IMR-90 (cell line): ENCODE measurements at regions not wholly inside any gene's neighbourhood (a gene's known extent, or its start where the extent isn't known, plus 50 kb on each side); places are given as distances from the start of the nearest gene placed in this dataset.

ENCODE experiments used
- ATAC-seq: fragments of 200-7000 bp; cut with Tn5 transposase; 2 replicates; pipeline ENCODE4 v1.9.1; 2020; ENCODE audit warnings: low read depth, mild to moderate bottlenecking, moderate library complexity
- BruUV-seq: library from RNA; stranded (reverse); fragments of 400-500 nt; replicated peaks from 2 replicates; lab custom pipeline; 2021; lab: Mats Ljungman, UMichigan
- CTCF ChIA-PET: fragments of 300-600 bp; formaldehyde crosslinking; extraction: SDS; loops from one replicate; lab custom pipeline; 2021; ENCODE audit warnings: antibody characterized with exemption; lab: Yijun Ruan, JAX
- POLR2A ChIA-PET: fragments of 300-600 bp; sonication (Branson Sonifier 250); formaldehyde crosslinking; loops from one replicate; lab custom pipeline; 2022; ENCODE audit warnings: antibody characterized with exemption; ENCODE audit not compliant: unreplicated experiment; lab: Charles Lee
- DNase-seq: peaks from one replicate; pipeline ENCODE4 v3.0.0; 2013
- H2AFZ ChIP-seq: replicated peaks from 2 replicates; pipeline ENCODE3; 2013; ENCODE audit warnings: low read length, mild to moderate bottlenecking; ENCODE audit not compliant: poor library complexity
- H2AK5ac ChIP-seq: 2 replicates; pipeline ENCODE4 v1.6.1; 2013; ENCODE audit warnings: low read depth, low read length, inconsistent platforms
- H2AK9ac ChIP-seq: replicated peaks from 2 replicates; pipeline ENCODE3; 2013; ENCODE audit warnings: mild to moderate bottlenecking, low read depth, low read length, moderate library complexity; ENCODE audit not compliant: poor library complexity
- H2BK120ac ChIP-seq: 2 replicates; pipeline ENCODE4 v1.6.1; 2013; ENCODE audit warnings: low read depth, low read length, inconsistent platforms
- H2BK15ac ChIP-seq: 3 replicates; pipeline ENCODE4 v1.6.1; 2013; ENCODE audit warnings: low read depth, low read length, inconsistent platforms
- H2BK20ac ChIP-seq: 2 replicates; pipeline ENCODE4 v1.6.1; 2013; ENCODE audit warnings: low read depth, mild to moderate bottlenecking, inconsistent platforms, low read length, moderate library complexity
- H2BK5ac ChIP-seq: 2 replicates; pipeline ENCODE4 v1.6.1; 2013; ENCODE audit warnings: mild to moderate bottlenecking, low read depth, low read length, inconsistent platforms; ENCODE audit not compliant: poor library complexity, severe bottlenecking
- H3K14ac ChIP-seq: replicated peaks from 2 replicates; pipeline ENCODE4 v1.6.1; 2013; ENCODE audit warnings: low read depth, low read length, inconsistent platforms
- H3K18ac ChIP-seq: 2 replicates; pipeline ENCODE4 v1.6.1; 2013; ENCODE audit warnings: low read depth, low read length, control low read depth
- H3K23ac ChIP-seq: 2 replicates; pipeline ENCODE4 v1.6.1; 2013; ENCODE audit warnings: low read depth, low read length, inconsistent platforms
- H3K27ac ChIP-seq: 2 replicates; pipeline ENCODE4 v1.5.1; 2013; ENCODE audit warnings: mild to moderate bottlenecking, control low read depth, low read length; ENCODE audit not compliant: insufficient read depth
- H3K27me3 ChIP-seq: 2 replicates; pipeline ENCODE4 v1.6.1; 2013; ENCODE audit warnings: low read length; ENCODE audit not compliant: control insufficient read depth, insufficient read depth
- H3K36me3 ChIP-seq: 2 replicates; pipeline ENCODE4 v1.6.1; 2013; ENCODE audit warnings: low read length, mixed read lengths; ENCODE audit not compliant: control insufficient read depth, insufficient read depth
- H3K4ac ChIP-seq: 2 replicates; pipeline ENCODE4 v1.6.1; 2013; ENCODE audit warnings: low read depth, low read length, inconsistent platforms
- H3K4me1 ChIP-seq: 2 replicates; pipeline ENCODE4 v1.6.1; 2013; ENCODE audit warnings: low read length, mixed read lengths; ENCODE audit not compliant: control insufficient read depth, insufficient read depth
- H3K4me2 ChIP-seq: 2 replicates; pipeline ENCODE4 v1.6.1; 2013; ENCODE audit warnings: low read depth, mild to moderate bottlenecking, control low read depth, low read length, moderate library complexity
- H3K4me3 ChIP-seq: 2 replicates; pipeline ENCODE4 v1.5.1; 2013; ENCODE audit warnings: low read depth, mild to moderate bottlenecking, control low read depth, low read length, moderate library complexity; ENCODE audit not compliant: insufficient read depth
- H3K56ac ChIP-seq: 2 replicates; pipeline ENCODE4 v1.6.1; 2013; ENCODE audit warnings: low read length, inconsistent platforms; ENCODE audit not compliant: insufficient read depth; ENCODE audit errors: extremely low read depth
- H3K79me1 ChIP-seq, 2 experiments: 2 replicates each; pipeline ENCODE4 v1.6.1; 2013; ENCODE audit warnings: low read length in 2 of 2, inconsistent platforms in 1 of 2, low read depth in 1 of 2
- H3K9ac ChIP-seq: 2 replicates; pipeline ENCODE4 v1.6.1; 2013; ENCODE audit warnings: low read depth, low read length, control low read depth
- H3K9me1 ChIP-seq: 2 replicates; pipeline ENCODE4 v1.6.1; 2013; ENCODE audit warnings: low read length, inconsistent platforms; ENCODE audit not compliant: insufficient read depth
- H3K9me3 ChIP-seq: 2 replicates; pipeline ENCODE4 v1.6.1; 2013; ENCODE audit warnings: low read length; ENCODE audit not compliant: control insufficient read depth, insufficient read depth
- H4K20me1 ChIP-seq: 2 replicates; pipeline ENCODE4 v1.6.1; 2013; ENCODE audit warnings: low read length, inconsistent platforms; ENCODE audit not compliant: insufficient read depth
- H4K5ac ChIP-seq: 2 replicates; pipeline ENCODE4 v1.6.1; 2013; ENCODE audit warnings: mild to moderate bottlenecking, low read depth, low read length, control low read depth
- H4K8ac ChIP-seq, 2 experiments: 2 replicates each; pipeline ENCODE4 v1.6.1; 2013; ENCODE audit warnings: low read depth in 2 of 2, low read length in 2 of 2, control low read depth in 1 of 2, inconsistent platforms in 1 of 2
- H4K91ac ChIP-seq: 2 replicates; pipeline ENCODE4 v1.6.1; 2013; ENCODE audit warnings: low read depth, low read length, inconsistent platforms; ENCODE audit not compliant: insufficient read depth
- BHLHE40 ChIP-seq: fragments of 150-350 bp; IDR thresholded peaks from 2 replicates; pipeline ENCODE4 v1.6.1; 2016; ENCODE audit warnings: mild to moderate bottlenecking, low read depth, low read length
- CTCF ChIP-seq: conservative IDR thresholded peaks from 2 replicates; pipeline ENCODE4 v1.5.1; 2012; ENCODE audit warnings: mild to moderate bottlenecking, low read depth, low read length, improper control_type of control experiment
- FOS ChIP-seq: fragments of 150-350 bp; IDR thresholded peaks from 2 replicates; pipeline ENCODE4 v1.6.1; 2016; ENCODE audit warnings: low read depth, low read length
- MAFK ChIP-seq: IDR thresholded peaks from 2 replicates; pipeline ENCODE4 v1.6.1; 2012; ENCODE audit warnings: low read depth, low read length, improper control_type of control experiment
- MXI1 ChIP-seq: IDR thresholded peaks from 2 replicates; pipeline ENCODE4 v1.6.1; 2012; ENCODE audit warnings: low read depth, mild to moderate bottlenecking, low read length, moderate library complexity, borderline replicate concordance
- NFE2L2 ChIP-seq: fragments of 150-350 bp; IDR thresholded peaks from 2 replicates; pipeline ENCODE4 v1.6.1; 2016; ENCODE audit warnings: low read depth, mild to moderate bottlenecking, low read length
- RCOR1 ChIP-seq: IDR thresholded peaks from 2 replicates; pipeline ENCODE4 v1.6.1; 2012; ENCODE audit warnings: mild to moderate bottlenecking, low read length, improper control_type of control experiment; ENCODE audit not compliant: insufficient replicate concordance
- RFX5 ChIP-seq: IDR thresholded peaks from 2 replicates; pipeline ENCODE4 v1.8.0; 2012; ENCODE audit warnings: low read depth, mild to moderate bottlenecking, low read length, moderate library complexity
- SMC3 ChIP-seq: fragments of 150-350 bp; IDR thresholded peaks from 2 replicates; pipeline ENCODE4 v1.6.1; 2016; ENCODE audit warnings: low read depth, mild to moderate bottlenecking, antibody characterized with exemption, low read length, moderate library complexity
- WGBS, 2 experiments: methylation state at CpG; one replicate each; pipeline versions ENCODE4 v1.1.5 to v1.1.7; 2013; ENCODE audit warnings: missing lambda C conversion rate in 2 of 2; ENCODE audit not compliant: insufficient read length in 1 of 2; ENCODE audit errors: extremely low coverage in 2 of 2; 5-methylcytosine and 5-hydroxymethylcytosine counted together
- dilution Hi-C: fragments of 300-500 bp; cut with HindIII; formaldehyde crosslinking; loops from one replicate; pipeline ENCODE4 v1.14.3; 2018; ENCODE audit warnings: low sequenced_read_pairs; ENCODE audit not compliant: unreplicated experiment
- in situ Hi-C: fragments of 300-500 bp; cut with MboI; formaldehyde crosslinking; loops from 3 replicates; pipeline ENCODE4 v1.14.3; 2019; ENCODE audit warnings: low sequenced_read_pairs, inconsistent platforms, mixed read lengths
- intact Hi-C: fragments of 100-400 bp; cut with micrococcal nuclease; formaldehyde crosslinking; loops from 2 replicates; pipeline ENCODE4 v1.10.0; 2022

DNA sequence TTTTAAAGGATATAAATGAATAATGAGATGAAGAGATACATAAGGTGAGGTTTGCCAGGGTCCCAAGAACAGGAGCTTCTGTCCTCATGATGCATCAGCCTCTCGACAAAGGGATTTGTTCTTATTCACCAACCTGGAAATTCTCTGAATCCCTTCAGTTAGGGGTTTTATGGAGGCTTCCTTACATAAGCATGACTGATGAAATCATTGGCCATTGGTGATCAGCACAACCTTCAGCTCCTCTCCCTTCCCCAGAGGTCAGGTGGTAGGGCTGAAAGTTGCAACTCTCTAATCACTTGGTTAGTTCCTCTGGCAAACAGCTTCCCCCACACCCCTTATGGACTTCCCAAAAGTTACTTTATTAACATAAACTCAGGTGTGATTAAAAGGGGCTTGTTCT, 222.0 kb downstream of the SPRY1 start:
- H3K4me2 ChIP-seq, result no peak overlapping the region
- no peak overlapping the region for H4K8ac ChIP-seq
- no peak overlapping the region for H3K9ac ChIP-seq
- intact Hi-C loops (no loop called here), dilution Hi-C loops (no loop called here), in situ Hi-C loops (no loop called here)
- H4K91ac ChIP-seq, result no peak overlapping the region
- POLR2A ChIA-PET, result no interaction called here
- H4K5ac ChIP-seq, result peak overlapping the region; percentile 17; the same call in 1 of the 2 replicates
- no CpG with 5 or more reads among the region's 1 CpG for WGBS, 2 experiments
- H3K36me3 ChIP-seq, result no peaks in the 10 kb centered on the region
- no peak overlapping the region for H3K27ac ChIP-seq
- H2AFZ ChIP-seq, result no peak overlapping the region
- H2BK5ac ChIP-seq, result no peak overlapping the region
- peaks cover 4% of the 10 kb centered on the region; the same call in 1 of the 2 replicates for H3K4me1 ChIP-seq
- TF ChIP-seq BHLHE40 (no peak), NFE2L2 (no peak), FOS (no peak), MXI1 (no peak), SMC3 (no peak), RCOR1 (no peak), RFX5 (no peak), MAFK (no peak), CTCF (no peak)
- H2BK120ac ChIP-seq, result no peak overlapping the region
- no peaks in the 10 kb centered on the region for H3K79me1 ChIP-seq
- H2AK9ac ChIP-seq, result no peak overlapping the region
- H4K20me1 ChIP-seq, result no peaks in the 10 kb centered on the region
- H2BK20ac ChIP-seq, result no peak overlapping the region
- H3K9me1 ChIP-seq, result no peaks in the 10 kb centered on the region
- H3K23ac ChIP-seq, result no peak overlapping the region
- no peak overlapping the region; the same call in 1 of the 2 replicates for H3K18ac ChIP-seq
- DNase-seq (no peak), ATAC-seq (no peak)
- no peaks in the 10 kb centered on the region for H3K27me3 ChIP-seq
- H3K14ac ChIP-seq, result no peak overlapping the region
- CTCF ChIA-PET, result no interaction called here
- no peaks in the 10 kb centered on the region for H3K9me3 ChIP-seq
- no peak overlapping the region for H2BK15ac ChIP-seq
- H3K4me3 ChIP-seq, result no peak overlapping the region
- no peak overlapping the region for H3K4ac ChIP-seq
- H3K56ac ChIP-seq, result no peak overlapping the region; the same call in 1 of the 2 replicates
- no TSS peak for BruUV-seq
- 0 out of 2 replicates have a peak overlapping the region, but pooled peaks have one; percentile 19 for H2AK5ac ChIP-seq
